Astrocyte (in vitro differentiated cells and primary cell): ENCODE measurements at regions not wholly inside any gene's neighbourhood (a gene's known extent, or its start where the extent isn't known, plus 50 kb on each side); places are given as distances from the start of the nearest gene placed in this dataset.

ENCODE experiments used
- EZH2 ChIP-seq: IDR thresholded peaks from 2 replicates; pipeline ENCODE4 v1.6.1; 2012; ENCODE audit warnings: mild to moderate bottlenecking, low read length, inconsistent platforms; ENCODE audit not compliant: insufficient read depth
- TF ChIP-seq, protein P1 (sequence below): IDR thresholded peaks from 2 replicates; pipeline ENCODE4 v1.5.1; 2011; ENCODE audit warnings: low read depth, mild to moderate bottlenecking, inconsistent platforms, low read length, moderate library complexity; ENCODE audit not compliant: insufficient read depth

DNA sequence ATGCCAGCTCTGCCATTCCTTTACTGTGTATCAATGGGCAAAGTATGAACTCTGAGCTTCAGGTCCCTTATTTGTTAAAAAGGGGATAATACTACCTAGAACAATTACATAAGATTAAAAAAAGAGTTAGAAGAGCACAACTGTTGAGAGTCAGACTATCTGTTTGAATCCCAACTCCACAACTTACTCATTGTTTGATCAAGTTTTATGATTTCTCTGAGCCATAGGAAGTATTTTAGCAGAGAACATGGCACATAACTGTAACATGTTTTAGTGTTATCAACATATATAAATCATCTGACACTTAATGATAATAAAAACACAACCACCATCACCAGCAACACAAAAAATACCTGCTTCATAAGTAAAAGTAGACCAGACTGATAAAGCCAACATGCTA lies 421.3 kb downstream of the ZFHX3 start:
- TF ChIP-seq, protein P1, sequence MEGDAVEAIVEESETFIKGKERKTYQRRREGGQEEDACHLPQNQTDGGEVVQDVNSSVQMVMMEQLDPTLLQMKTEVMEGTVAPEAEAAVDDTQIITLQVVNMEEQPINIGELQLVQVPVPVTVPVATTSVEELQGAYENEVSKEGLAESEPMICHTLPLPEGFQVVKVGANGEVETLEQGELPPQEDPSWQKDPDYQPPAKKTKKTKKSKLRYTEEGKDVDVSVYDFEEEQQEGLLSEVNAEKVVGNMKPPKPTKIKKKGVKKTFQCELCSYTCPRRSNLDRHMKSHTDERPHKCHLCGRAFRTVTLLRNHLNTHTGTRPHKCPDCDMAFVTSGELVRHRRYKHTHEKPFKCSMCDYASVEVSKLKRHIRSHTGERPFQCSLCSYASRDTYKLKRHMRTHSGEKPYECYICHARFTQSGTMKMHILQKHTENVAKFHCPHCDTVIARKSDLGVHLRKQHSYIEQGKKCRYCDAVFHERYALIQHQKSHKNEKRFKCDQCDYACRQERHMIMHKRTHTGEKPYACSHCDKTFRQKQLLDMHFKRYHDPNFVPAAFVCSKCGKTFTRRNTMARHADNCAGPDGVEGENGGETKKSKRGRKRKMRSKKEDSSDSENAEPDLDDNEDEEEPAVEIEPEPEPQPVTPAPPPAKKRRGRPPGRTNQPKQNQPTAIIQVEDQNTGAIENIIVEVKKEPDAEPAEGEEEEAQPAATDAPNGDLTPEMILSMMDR = no peak
- no peak for TF ChIP-seq EZH2
